HS-27A (cell line): ENCODE measurements at regions not wholly inside any gene's neighbourhood (a gene's known extent, or its start where the extent isn't known, plus 50 kb on each side); places are given as distances from the start of the nearest gene placed in this dataset.

Source experiments
- DNase-seq: peaks from one replicate; pipeline ENCODE4 v3.0.0-alpha.2; 2012; ENCODE audit warnings: low read depth, missing footprints

- no peak for DNase-seq
These were observed 167.9 kb upstream of the TAB2 start for GRCh38 chr6:149149653-149150052.

- no peak for DNase-seq
These were observed 167.2 kb upstream of the TAB2 start for GRCh38 chr6:149150301-149150700.

DNA sequence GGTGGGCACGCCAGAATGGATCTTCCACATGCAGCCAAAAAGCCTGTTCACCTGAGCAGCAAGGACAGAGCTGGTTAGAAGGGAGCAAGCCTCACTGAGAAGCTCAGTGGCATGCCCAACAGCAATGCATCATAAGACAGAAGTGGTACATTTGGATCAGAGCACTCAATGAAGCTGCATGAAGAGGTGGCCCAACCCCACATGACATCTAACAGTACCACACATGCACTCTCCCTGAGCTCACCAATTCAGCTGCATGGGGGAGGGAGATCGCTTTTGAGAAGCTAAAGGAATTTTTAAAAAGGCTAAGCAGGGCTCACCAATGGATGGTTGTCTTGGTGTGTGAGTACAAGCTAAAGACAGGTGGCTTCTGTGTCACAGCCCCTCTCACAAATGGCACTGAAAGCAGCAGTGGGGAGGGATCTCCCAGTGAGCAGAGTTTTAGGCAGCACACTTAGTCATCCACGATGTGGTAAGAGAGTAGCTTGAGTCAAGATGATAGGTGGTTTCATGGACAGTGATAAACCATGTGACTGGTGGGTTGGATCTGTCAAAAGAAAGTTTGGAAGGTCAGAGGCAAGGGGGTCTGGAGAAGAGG is 166.6 kb upstream of the TAB2 start:
- no peak for DNase-seq

GRCh38 chr6:149152521-149152920 is 165.0 kb upstream of the TAB2 start:
- DNase-seq: no peak

GRCh38 chr6:149153100-149153499 is 164.4 kb upstream of the TAB2 start:
- no peak for DNase-seq

DNA sequence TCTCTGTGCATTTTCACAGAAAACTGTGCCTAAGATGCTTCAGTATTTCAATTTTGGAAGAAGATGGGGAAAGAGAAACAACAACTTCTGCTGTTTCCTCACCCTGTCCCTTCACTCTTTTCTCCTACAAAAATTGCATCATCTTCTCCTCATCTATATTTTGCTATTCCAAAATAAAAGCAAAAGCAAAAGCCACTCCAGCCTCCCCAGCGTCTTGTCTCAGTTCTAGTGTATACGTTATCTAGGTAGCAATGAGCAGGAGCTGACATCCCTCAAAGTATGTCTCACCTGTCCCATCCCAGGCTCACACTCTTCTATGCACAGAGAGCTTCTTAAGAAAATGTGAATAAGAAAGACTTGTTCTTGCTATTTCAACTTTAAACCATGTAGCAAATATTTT is 163.8 kb upstream of the TAB2 start:
- DNase-seq: no peak

DNA sequence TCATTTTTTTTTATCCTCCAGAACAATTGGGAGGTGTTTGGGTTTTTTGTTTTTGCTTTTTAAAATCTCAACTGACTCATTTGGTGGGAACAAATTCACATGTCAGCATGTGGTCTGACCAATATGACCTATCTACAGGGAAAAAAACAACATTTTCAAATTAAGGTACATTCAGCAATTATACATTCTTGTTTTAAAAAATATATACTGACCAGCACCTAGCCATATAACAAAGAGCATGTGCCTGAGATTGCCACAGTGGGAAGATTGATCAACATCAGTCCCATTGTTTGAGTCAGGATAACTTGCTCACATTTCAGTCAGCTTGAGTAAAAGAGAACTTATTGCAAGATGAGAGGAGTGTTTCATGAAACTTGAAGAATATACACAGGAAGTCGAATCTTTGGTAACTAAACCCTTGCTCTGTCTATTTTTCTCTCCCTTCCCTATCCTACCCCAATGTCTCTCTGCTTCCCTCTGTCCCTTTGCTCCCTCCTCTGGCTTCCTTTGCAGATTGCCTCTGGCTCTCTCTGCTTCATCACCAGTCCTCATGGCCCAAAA is 163.2 kb upstream of the TAB2 start:
- no peak for DNase-seq

- DNase-seq: no peak
These were observed 160.4 kb upstream of the TAB2 start for GRCh38 chr6:149157126-149157525.

GRCh38 chr6:149158076-149158475 is 159.4 kb upstream of the TAB2 start:
- no peak for DNase-seq

DNA sequence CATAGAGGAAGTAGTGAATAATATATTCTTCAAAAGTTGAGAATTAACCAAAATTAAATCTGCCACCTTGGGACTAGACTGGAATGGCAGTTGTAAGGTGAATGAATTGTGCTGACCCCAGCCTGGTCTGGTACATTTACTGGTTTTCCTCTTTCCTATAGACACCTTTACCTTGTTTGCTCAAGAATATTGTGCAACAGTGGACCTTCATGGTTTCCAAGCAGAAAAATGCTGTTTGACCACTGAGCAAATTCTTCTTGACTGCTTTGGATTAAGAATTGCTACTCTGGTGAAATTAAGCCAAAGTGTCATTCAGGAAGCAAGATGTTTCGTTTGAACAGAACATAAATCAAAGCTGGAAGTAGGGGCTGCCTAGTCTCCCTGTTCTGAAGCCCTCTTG is 156.6 kb upstream of the TAB2 start:
- no peak for DNase-seq

- DNase-seq: no peak
These were observed 154.6 kb upstream of the TAB2 start for GRCh38 chr6:149162924-149163323.

- DNase-seq: no peak
These were observed 153.2 kb upstream of the TAB2 start for GRCh38 chr6:149164199-149164750.

DNA sequence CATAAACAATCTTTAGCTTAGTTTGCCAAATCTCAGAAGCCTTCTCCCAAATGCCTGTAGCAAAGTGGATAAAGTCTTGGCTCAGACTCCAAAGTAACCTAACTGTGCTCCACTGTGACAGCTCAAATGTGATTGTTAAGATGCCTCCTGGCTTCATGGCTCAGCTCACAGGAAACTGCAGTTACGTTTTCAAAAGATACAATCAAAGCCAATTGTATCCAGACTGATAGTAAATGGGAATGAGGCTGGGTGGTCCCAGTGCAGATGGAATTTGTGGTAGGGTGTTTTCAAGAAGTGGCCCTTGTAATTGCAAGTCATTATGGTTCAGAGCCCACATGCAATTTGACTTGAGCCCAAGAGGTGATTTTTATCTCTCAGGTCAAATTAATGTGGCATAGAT is 151.2 kb upstream of the TAB2 start:
- DNase-seq: no peak

- DNase-seq: no peak
These were observed 150.8 kb upstream of the TAB2 start for GRCh38 chr6:149166747-149167146.

DNA sequence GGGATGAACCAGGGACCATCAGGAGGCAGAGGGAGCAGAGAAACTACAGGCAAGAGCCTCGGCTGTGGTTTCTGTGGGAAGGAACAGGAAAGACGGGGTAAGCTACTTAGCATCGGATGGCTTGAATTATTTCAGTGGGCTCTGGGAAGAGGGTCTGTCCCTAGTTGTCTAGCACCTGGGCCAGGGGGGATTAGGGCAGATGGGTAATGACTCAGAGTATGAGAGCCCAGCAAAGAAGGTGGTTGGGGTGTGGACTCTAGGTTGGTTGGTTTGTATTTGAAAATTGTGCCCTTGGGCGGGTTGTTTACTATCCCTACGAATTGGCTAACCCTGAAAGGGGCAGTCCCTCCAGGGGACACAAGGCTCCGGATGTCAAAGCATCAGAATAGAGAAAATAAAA is 148.5 kb upstream of the TAB2 start:
- no peak for DNase-seq

- peak; percentile 90 for DNase-seq
These were observed 147.6 kb upstream of the TAB2 start for GRCh38 chr6:149169761-149170511.

GRCh38 chr6:149170564-149171452 is 146.7 kb upstream of the TAB2 start:
- DNase-seq: no peak

GRCh38 chr6:149173222-149173621 is 144.3 kb upstream of the TAB2 start:
- no peak for DNase-seq

- DNase-seq: no peak
These were observed 142.6 kb upstream of the TAB2 start for GRCh38 chr6:149174962-149175361.

DNA sequence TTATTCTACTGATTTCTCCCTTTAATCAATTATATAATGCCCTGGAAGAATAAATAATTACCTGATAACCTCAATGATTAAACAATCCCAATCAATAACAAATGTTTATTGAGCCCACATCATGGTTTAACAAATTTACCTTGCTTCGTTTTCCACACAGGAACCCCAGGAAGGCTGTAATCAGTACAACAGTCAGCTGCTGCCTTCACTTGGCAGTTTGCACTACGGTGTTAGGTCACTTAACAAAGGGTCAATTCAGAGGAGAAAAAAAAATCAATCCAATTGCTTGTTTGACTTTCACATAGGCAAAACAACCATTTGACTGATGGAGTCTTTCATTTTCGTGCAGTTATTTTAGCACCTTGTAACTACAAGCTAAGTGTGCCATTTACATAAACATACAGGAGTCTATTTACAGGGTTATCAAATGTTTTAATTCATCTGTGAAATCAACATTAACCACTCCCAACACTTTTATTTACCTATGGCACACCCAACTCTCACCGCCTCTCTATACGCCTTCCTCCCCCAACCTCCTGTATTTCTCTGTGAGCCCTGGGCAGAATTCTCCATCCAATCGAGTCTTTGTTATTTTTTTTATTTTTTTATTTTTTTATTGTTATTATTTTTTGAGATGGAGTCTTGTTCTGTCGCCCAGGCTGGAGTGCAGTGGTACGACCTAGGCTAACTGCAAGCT is 140.4 kb upstream of the TAB2 start:
- no peak for DNase-seq

DNA sequence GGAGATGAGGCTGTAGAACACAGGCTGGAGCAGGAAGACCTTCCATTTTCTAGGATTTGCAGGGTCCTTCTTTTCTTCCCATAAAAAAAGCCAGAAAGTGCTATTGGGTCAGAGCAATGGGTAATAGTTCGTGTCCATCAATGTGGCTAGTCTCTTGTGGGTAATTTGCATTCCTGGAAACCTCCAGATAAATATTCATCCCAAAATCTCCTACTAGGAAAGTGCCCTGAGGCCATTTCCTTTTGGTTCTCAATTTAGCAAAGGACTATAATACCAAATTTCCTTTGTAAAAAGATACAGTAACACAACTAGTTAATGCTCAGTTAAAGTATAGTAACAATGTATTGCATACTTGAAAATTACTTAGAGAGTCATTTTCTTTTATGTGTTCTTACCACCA is 138.1 kb upstream of the TAB2 start:
- DNase-seq: no peak

- no peak for DNase-seq
These were observed 136.2 kb upstream of the TAB2 start for GRCh38 chr6:149181304-149181703.
